NOMO-1 treated with dmso at 0.1 percent for 144 hours (cell line): ENCODE measurements at regions not wholly inside any gene's neighbourhood (a gene's known extent, or its start where the extent isn't known, plus 50 kb on each side); places are given as distances from the start of the nearest gene placed in this dataset.

ENCODE experiments used
- DNase-seq: peaks from one replicate; lab custom pipeline; 2025; ENCODE audit not compliant: unreplicated experiment; lab: John Stamatoyannopoulos, UW

- DNase-seq: no peak
Observed at GRCh38 chr11:11045156-11045930, 187.5 kb upstream of the ZBED5 start.

- no peak for DNase-seq
Observed at GRCh38 chr11:11044137-11044855, 186.4 kb upstream of the ZBED5 start.

GRCh38 chr11:11043721-11044120 lies 185.9 kb upstream of the ZBED5 start:
- DNase-seq: no peak

GRCh38 chr11:11039208-11039965 lies 181.5 kb upstream of the ZBED5 start:
- no peak for DNase-seq

- no peak for DNase-seq
Observed at GRCh38 chr11:11038782-11039181, 180.9 kb upstream of the ZBED5 start.

GRCh38 chr11:11038352-11038751 lies 180.5 kb upstream of the ZBED5 start:
- DNase-seq: no peak

GRCh38 chr11:11036848-11037732 lies 179.2 kb upstream of the ZBED5 start:
- no peak for DNase-seq

GRCh38 chr11:11036185-11036847 lies 178.5 kb upstream of the ZBED5 start:
- DNase-seq: no peak

GRCh38 chr11:11035331-11035730 lies 177.5 kb upstream of the ZBED5 start:
- no peak for DNase-seq

- DNase-seq: no peak
Observed at GRCh38 chr11:11034476-11034875, 176.6 kb upstream of the ZBED5 start.

- DNase-seq: no peak
Observed at GRCh38 chr11:11032066-11032465, 174.2 kb upstream of the ZBED5 start.

GRCh38 chr11:11029027-11029426 lies 171.2 kb upstream of the ZBED5 start:
- DNase-seq: no peak

- DNase-seq: no peak
Observed at GRCh38 chr11:11028017-11028692, 170.3 kb upstream of the ZBED5 start.

- no peak for DNase-seq
Observed at GRCh38 chr11:11027288-11027687, 169.4 kb upstream of the ZBED5 start.

- DNase-seq: no peak
Observed at GRCh38 chr11:11025087-11025486, 167.2 kb upstream of the ZBED5 start.

- DNase-seq: no peak
Observed at GRCh38 chr11:11022125-11022730, 164.4 kb upstream of the ZBED5 start.

GRCh38 chr11:11021563-11021962 lies 163.7 kb upstream of the ZBED5 start:
- DNase-seq: no peak

- DNase-seq: no peak
Observed at GRCh38 chr11:11020747-11021149, 162.9 kb upstream of the ZBED5 start.

GRCh38 chr11:11020219-11020726 lies 162.4 kb upstream of the ZBED5 start:
- no peak for DNase-seq
